GM18870 (cell line): ENCODE measurements at regions not wholly inside any gene's neighbourhood (a gene's known extent, or its start where the extent isn't known, plus 50 kb on each side); places are given as distances from the start of the nearest gene placed in this dataset.

ENCODE experiments used
- ATAC-seq: cut with Tn5 transposase; IDR thresholded peaks from one replicate; pipeline ENCODE4 v1.9.1; 2021; ENCODE audit warnings: moderate library complexity; ENCODE audit not compliant: unreplicated experiment

DNA sequence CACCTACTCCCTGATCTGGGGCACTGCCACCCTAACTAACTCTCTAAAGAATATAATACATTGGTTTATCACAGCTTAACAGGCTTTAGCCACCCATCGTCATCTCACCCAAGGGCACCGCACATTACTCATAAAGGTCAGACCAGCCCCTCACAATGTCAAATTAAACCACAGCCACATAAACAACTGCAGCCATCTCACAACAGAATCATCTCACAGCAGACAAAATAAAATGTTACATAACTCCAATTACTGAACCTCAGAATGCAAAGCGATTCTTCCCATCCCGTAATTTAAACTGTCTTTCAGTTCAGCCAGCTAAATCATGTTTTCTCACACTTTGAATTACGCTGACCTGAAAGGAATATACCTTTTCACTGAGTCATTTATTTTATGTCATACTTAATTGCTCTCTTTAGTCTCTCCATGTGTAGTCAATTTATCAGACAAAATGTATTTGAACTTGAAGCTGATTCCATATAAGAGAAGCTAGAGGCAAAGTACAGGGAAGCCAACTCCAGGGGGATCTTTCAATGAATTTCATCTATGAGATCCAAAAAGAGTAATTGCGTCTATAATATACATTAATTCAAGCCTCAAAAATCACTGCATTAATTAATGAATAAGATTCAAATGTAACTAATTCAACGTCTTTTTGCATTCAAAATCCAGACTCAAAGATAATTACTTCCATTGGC lies 96.9 kb upstream of the NEBL start:
- no peak for ATAC-seq

DNA sequence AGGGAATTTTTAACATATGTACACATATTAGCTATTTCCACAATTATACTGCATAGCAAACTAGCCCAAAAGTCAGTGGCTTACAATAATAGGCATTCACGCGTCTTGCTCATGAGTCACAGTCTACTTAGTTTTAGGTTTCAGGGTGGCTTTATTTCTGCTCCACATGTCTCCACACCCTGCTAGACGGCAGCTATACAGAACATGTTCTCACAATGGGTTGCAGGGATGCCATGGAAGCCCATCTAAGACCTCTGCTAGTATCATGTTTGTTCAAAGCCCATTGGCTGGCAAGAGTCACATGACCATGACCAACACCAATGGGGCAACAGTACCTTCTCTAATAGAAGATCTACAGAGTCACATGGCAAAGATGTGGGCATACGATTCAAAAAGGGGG lies 96.3 kb upstream of the NEBL start:
- no peak for ATAC-seq

- ATAC-seq: no peak
These were observed 94.4 kb upstream of the NEBL start for GRCh38 chr10:20991526-20991925.

GRCh38 chr10:20990604-20991003 lies 93.5 kb upstream of the NEBL start:
- no peak for ATAC-seq

- ATAC-seq: no peak
These were observed 91.4 kb upstream of the NEBL start for GRCh38 chr10:20988357-20988983.

GRCh38 chr10:20986049-20986448 lies 88.9 kb upstream of the NEBL start:
- no peak for ATAC-seq

DNA sequence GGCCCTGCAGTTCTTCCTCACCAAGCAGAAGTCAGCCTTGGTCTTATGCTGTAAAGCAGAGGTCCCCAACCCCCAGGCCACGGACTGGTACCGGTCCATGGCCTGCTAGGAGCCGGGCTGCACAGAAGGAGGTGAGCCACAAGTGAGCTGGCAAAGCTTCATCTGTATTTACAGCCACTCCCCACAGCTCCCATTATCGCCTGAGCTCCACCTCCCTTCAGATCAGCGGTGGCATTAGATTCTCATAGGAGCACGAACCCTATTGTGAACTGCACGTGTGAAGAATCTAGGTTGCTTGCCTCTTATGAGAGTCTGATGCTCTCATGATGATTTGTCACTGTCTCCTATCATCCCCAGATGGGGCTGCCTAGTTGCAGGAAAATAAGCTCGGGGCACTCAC lies 87.6 kb upstream of the NEBL start:
- no peak for ATAC-seq

DNA sequence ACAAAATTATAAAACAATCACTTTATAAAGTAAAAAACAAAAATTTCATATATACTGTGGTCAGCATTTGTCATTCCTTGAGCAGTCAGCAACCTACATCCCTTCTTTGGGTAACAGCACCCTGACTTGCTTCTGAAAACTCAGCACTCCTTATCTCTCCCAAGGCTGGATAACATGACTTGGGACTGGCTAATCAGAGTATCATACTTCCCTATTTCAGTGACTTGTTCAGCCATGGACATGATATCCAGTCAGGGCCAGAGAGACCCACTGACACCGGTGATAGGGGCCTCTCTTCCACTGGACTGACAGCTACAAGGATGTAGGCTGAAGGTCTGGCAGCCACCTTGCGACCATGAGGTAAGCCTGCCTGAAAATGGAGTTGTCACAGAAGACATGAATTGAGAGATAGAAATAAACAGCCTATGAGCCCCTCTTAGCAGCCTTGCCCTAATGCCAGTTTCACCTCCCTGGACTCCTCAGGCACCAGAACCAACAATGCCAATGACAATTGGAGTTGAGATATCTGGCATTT lies 84.4 kb upstream of the NEBL start:
- no peak for ATAC-seq

- no peak for ATAC-seq
These were observed 81.5 kb upstream of the NEBL start for GRCh38 chr10:20978617-20979016.

GRCh38 chr10:20977300-20977699 lies 80.2 kb upstream of the NEBL start:
- no peak for ATAC-seq

- ATAC-seq: no peak
These were observed 79.8 kb upstream of the NEBL start for GRCh38 chr10:20976891-20977290.

- no peak for ATAC-seq
These were observed 79.3 kb upstream of the NEBL start for GRCh38 chr10:20976390-20976789.

GRCh38 chr10:20975236-20975635 lies 78.1 kb upstream of the NEBL start:
- ATAC-seq: no peak

DNA sequence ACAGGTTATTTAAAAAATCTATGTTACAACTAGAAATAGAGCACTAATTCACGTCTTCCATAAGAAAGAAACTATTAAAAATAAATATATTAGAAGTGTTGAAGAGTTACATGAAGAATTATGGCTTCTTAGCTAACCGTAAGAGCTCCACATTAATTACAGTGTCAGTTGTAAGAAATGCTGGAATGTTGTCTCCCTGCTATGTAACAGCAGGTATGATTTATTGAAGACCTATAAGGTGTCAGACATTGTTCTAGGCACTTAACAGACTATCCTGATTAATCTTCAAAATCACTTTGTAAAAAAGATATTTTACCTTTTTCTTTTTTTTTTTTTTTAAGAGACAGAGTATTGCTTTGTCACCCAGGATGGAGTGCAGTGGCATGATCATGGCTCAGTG lies 75.8 kb upstream of the NEBL start:
- ATAC-seq: no peak

DNA sequence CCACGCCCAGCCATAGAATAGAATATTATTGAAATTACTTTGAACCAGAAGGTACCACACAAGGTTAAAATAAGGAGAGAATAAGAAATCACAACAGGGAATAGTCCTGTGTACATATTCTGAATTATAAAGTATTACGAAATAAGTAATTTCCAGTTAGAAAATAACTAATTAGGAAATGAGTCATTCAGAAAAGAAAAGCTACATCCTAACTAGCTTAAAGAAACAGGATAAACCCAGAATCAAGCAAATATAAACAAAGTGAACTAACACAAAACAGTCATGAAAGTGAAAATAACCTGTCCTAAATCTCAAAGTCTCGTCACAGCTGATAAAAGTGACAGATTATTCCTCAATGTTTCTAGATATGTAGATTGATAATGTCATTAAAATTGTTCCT lies 74.8 kb upstream of the NEBL start:
- ATAC-seq: no peak

GRCh38 chr10:20970708-20971107 lies 73.6 kb upstream of the NEBL start:
- ATAC-seq: peak; percentile 98

DNA sequence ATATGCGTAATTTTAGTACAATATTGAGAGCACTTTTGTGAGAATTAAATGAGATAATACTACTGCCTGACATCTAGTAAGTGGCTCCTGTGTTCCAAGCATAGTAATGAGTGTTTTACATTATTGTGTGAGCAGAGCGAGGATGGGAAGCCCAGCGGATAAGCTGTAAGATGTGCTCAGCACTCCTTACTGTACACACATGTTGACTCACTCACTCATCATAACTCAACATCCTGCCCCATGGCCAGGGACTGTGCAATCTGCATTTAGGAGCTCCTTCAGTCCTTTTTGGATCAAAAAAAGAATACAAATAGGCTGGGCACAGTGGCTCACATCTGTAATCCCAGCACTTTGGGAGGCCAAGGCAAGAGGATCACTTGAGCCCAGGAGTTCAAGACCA lies 72.9 kb upstream of the NEBL start:
- ATAC-seq: no peak

GRCh38 chr10:20966426-20966825 lies 69.3 kb upstream of the NEBL start:
- no peak for ATAC-seq

- ATAC-seq: no peak
These were observed 66.8 kb upstream of the NEBL start for GRCh38 chr10:20963721-20964595.

GRCh38 chr10:20963056-20963455 lies 65.9 kb upstream of the NEBL start:
- ATAC-seq: no peak

GRCh38 chr10:20962165-20962564 lies 65.1 kb upstream of the NEBL start:
- ATAC-seq: no peak

DNA sequence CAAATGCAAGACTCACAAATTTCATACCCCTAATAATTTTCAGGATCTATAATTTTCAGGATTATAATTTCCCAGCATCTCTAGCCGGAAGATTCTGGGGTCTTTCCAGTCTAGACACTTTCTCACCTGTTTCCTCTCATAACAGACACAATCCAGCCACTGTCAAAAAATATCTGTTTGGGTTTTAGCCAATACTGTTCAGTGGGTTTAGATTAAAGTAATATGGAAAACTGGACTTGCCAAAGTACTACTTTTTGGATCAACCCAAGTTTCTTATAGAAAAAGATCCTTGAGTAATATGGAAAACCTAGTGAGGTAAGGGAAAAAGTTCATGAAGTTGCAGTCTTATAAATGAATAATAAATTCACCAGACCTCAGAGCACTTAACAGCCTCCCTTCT lies 62.1 kb upstream of the NEBL start:
- no peak for ATAC-seq
